ENCODE measurements at regions not wholly inside any gene's neighbourhood (a gene's known extent, or its start where the extent isn't known, plus 50 kb on each side); places are given as distances from the start of the nearest gene placed in this dataset.

- DNase-seq (ENCODE audit: low spot score) = no peak
Measured at GRCh38 chr18:7288544-7288943, 57.7 kb downstream of the LRRC30 start.

GRCh38 chr18:7290077-7290476 lies 59.2 kb downstream of the LRRC30 start:
- no peak for DNase-seq (ENCODE audit: low spot score)

- DNase-seq (ENCODE audit: low spot score) = no peak
Measured at GRCh38 chr18:7291046-7291445, 60.2 kb downstream of the LRRC30 start.

GRCh38 chr18:7298149-7298548 lies 67.3 kb downstream of the LRRC30 start:
- DNase-seq (ENCODE audit: low spot score) = no peak

GRCh38 chr18:7301094-7301493 lies 70.2 kb downstream of the LRRC30 start:
- no peak for DNase-seq (ENCODE audit: low spot score)

GRCh38 chr18:7303316-7304060 lies 72.6 kb downstream of the LRRC30 start:
- no peak for DNase-seq (ENCODE audit: low spot score)

- no peak for DNase-seq (ENCODE audit: low spot score)
Measured at GRCh38 chr18:7304061-7304370, 73.1 kb downstream of the LRRC30 start.

- no peak for DNase-seq (ENCODE audit: low spot score)
Measured at GRCh38 chr18:7305416-7305815, 74.5 kb downstream of the LRRC30 start.

GRCh38 chr18:7307030-7307429 lies 76.1 kb downstream of the LRRC30 start:
- DNase-seq (ENCODE audit: low spot score) = no peak

- no peak for DNase-seq (ENCODE audit: low spot score)
Measured at GRCh38 chr18:7307526-7307925, 76.6 kb downstream of the LRRC30 start.

GRCh38 chr18:7317804-7318231 lies 86.9 kb downstream of the LRRC30 start:
- DNase-seq (ENCODE audit: low spot score) = peak; percentile 48

- DNase-seq (ENCODE audit: low spot score) = no peak
Measured at GRCh38 chr18:7319161-7319560, 88.3 kb downstream of the LRRC30 start.

- no peak for DNase-seq (ENCODE audit: low spot score)
Measured at GRCh38 chr18:7321831-7322230, 90.9 kb downstream of the LRRC30 start.

- no peak for DNase-seq (ENCODE audit: low spot score)
Measured at GRCh38 chr18:7322817-7323485, 92.1 kb downstream of the LRRC30 start.

- DNase-seq (ENCODE audit: low spot score) = no peak
Measured at GRCh38 chr18:7325126-7325430, 94.2 kb downstream of the LRRC30 start.

- no peak for DNase-seq (ENCODE audit: low spot score)
Measured at GRCh38 chr18:7329016-7329415, 98.1 kb downstream of the LRRC30 start.

GRCh38 chr18:7332452-7332851 lies 101.6 kb downstream of the LRRC30 start:
- DNase-seq (ENCODE audit: low spot score) = no peak

- no peak for DNase-seq (ENCODE audit: low spot score)
Measured at GRCh38 chr18:7333025-7333562, 102.2 kb downstream of the LRRC30 start.

- DNase-seq (ENCODE audit: low spot score) = no peak
Measured at GRCh38 chr18:7334973-7335568, 104.2 kb downstream of the LRRC30 start.

- no peak for DNase-seq (ENCODE audit: low spot score)
Measured at GRCh38 chr18:7336623-7337022, 105.7 kb downstream of the LRRC30 start.

- no peak for DNase-seq (ENCODE audit: low spot score)
Measured at GRCh38 chr18:7338846-7339245, 108.0 kb downstream of the LRRC30 start.

GRCh38 chr18:7341581-7342337 lies 110.9 kb downstream of the LRRC30 start:
- no peak for DNase-seq (ENCODE audit: low spot score)
